Activated T-cell treated with anti-CD3 and anti-CD28 coated beads, Interleukin-2, amount 50 U/mL, for 1 hour (primary cell): ENCODE measurements at regions not wholly inside any gene's neighbourhood (a gene's known extent, or its start where the extent isn't known, plus 50 kb on each side); places are given as distances from the start of the nearest gene placed in this dataset.
"Not testable (repeated sequence)": the region's sequence is repeated elsewhere in the genome, so short reads cannot be mapped to it uniquely, and the experiment has no call there.

Experiments
- DNase-seq: peaks from one replicate; pipeline ENCODE4 v3.0.0-alpha.2; 2020

DNA sequence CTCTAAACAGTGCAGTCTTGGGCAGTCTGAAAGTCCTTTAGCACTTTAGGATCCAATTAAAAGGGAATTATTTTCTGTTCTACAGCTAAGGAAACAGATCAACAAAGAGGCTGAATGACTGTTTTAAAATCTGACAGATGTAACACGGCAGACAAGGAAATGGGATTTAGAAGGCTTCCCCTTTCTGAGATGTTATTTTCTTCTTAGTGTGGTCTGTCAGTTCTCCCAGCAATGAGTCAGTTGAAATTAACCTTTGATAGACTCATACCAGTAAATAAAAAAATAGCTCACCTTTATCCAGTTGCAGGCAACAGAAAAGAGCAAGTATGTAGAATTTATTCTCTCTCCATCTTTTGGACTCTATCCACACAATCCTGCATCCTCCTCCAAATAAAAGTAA, 98.1 kb downstream of the NEDD1 start:
- no peak for DNase-seq

DNA sequence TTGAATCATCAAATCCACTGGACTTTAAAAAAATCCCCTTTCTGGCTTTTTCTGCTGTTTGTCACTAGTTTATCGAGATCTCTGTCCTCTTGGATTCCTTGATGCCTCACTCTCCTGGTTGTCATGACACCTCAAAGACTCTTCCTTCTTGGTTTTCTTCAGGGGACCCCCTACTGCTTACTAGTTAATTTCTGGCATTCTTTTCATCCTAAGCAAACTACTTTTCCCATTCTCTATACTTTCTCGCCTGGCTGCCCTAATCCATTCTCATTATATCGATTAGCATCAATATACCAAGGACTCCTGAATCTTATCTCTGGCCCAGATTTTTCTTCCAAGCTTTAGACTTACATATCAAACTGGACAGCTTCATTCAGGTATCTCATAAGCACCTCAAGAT, 98.6 kb downstream of the NEDD1 start:
- DNase-seq = no peak

DNA sequence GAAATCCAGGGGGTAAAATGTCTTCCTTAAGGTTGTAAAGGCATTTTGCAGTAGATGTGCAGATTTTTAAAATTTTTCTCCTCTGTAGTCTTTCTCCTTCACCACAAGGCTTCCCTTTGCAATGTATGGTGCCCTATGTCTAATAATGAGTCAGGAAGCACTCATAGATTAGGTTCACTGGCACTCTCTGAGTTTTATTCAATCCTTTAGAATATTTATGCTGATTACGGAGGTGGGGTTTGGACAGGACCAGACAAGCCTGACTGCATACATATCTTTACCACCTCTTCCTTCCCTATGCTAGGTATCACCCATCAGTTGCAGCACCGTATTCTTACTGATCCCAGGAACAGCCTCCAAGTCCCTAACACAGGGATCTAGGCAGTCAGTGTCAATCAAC, 99.5 kb downstream of the NEDD1 start:
- no peak for DNase-seq

DNA sequence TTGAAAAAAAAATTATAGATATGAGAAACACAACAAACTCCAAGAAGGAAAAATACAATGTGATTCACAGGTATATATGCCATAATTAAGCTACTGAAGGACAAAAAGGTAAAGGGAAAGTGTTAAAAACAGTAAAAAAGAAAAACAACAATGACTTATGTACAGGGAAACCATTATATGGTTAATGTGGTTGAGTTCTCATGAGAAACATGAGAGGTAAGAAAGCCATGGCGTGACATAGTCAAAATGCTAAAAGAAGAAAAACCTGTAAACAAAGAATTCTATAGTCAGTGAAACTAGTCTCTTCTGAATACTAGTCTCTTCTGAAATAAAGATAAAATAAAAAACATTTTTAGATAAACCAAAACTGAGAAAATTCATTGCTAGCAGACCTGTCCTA, 109.1 kb downstream of the NEDD1 start:
- DNase-seq = no peak

DNA sequence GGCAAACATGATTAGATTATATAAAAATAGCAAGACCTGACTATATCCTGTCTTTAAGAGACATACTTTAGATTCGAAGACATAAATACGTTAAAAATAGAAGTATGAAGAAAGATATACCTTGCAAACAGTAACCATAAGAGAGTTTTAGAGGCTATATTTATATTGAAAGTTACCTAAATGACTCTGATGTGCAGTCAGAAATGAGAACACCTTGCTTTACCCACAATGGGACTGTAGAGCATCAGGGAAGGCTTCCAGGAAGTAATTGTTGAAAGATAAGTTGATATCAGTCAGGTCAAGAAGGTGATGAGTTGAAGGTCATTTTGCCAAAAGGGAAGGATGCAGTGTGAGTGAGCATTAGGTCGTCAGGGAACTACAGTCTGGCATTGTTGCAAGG, 110.2 kb downstream of the NEDD1 start:
- no peak for DNase-seq

DNA sequence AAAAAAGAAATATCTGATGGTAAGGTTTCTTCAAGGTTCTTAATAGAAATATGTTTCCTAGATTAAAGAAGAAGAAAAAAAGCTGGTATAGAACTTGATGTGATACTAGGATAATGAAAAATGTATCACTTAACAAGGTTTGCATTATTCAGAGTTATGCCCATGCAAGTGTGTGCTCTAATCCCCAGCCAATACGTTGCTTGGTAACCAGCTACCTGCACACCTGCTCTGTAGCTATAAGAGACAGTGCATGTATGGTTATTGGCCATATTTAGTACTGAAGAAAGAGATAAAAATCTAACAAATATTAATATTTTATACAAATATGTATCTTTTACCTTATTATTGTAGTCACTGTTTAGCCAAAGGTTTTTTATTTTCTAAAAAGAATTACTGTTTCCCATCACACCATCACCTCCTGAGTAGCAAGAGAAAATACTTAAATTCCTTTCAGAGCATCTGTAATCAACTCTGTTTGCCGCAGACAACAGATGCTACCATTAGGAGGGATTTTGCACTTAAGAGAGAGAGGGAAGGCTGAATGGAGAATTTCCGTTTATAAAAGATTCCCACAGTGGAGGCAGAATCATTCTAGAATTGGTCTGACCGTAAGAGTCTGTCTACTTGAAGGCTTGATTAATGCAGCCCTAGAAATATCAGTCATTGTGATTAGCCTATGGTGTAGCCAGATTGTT, 115.6 kb downstream of the NEDD1 start:
- DNase-seq = no peak

DNA sequence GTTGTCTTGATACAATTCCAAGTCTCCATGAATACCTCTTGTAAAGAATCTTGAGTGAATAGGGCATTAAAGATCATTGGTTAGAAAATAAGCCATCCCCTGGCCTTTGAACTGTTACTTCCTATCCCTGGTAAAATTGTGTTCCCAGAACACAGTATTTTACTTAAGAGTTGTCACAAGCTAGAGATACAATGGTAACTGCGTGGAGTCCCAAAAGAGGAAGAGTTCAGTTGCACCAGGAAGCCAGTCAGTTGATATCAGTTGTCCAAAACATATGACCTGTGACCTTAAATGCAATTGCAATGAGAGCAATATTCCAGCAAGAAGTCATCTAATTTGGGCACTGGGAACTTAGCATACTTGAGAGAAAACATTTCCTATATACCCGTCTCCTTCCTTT, 117.3 kb downstream of the NEDD1 start:
- no peak for DNase-seq

DNA sequence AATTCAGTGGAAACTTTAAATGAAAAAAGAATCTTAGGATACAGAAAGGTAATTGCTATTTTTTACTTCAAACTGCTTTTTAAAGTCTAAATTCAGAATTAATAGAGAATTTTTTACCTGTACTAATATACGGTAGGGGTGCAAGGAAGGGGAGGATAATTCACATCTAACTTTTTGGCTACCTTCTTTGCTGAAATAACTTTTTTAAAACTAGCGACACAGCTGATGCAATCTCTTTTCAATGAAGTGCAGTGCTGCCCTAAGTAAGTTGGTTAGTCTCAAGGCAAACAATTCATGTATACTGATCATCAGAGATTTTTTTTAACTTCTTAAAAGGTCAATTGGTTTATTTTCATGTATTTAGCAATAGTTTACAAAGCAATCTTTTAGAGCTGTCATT, 119.8 kb downstream of the NEDD1 start:
- DNase-seq = no peak

DNA sequence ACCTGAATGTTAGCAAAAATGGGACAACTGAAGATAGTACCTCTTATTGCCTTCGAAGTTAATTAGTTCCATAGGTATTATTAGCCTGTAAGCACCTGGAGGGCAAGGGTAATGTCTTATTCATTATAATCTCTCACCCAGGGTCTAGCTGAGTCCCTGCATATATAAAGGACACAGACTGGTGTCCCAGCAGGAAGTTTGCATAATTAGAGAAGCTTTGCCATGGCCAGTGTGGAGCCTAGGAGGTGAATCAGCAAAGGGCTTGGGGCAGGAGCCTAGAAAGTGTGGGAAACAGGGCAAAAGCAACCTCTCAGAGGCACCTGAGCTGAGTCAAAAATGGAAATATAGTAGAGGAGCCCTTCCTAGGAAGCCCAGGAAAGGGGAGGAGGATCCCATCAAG, 120.4 kb downstream of the NEDD1 start:
- DNase-seq = no peak

DNA sequence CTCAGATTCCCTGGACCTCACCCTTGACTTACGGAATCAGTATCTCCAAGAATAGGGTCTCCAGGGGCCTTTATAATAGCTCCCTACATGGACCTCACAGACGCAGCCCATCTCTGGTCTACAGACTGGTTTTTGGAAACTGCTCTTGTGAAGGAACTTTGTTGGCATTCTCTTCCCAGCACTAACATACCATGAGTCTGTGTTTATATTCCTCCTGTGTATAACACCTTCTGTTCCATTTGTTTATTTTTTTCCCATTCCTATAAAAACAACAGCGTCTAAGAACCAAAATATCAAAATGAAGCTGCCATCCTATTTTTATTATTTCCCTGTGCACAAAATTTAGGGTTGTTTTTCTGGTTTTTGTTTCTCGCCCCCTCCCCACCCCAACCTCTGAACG, 131.1 kb downstream of the NEDD1 start:
- DNase-seq = no peak

DNA sequence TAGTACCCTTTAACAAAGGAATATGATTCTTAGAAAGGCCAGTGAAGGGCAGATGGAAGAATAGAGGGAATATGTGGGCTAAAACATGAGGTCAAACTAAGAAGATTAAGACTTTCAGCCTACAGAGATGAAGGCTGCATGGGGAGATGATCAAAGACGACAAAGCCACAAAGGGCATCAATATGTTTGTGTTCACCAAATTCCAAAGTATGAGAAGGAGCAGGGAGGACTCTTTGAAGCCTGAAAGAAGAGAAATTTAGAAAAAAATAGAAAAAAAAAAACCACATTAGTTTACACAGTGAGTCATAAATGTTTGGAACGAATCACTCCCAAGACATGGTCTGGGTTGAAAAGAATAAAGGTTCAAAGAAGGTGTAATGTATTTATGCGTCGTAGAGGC, 131.8 kb downstream of the NEDD1 start:
- DNase-seq = no peak

DNA sequence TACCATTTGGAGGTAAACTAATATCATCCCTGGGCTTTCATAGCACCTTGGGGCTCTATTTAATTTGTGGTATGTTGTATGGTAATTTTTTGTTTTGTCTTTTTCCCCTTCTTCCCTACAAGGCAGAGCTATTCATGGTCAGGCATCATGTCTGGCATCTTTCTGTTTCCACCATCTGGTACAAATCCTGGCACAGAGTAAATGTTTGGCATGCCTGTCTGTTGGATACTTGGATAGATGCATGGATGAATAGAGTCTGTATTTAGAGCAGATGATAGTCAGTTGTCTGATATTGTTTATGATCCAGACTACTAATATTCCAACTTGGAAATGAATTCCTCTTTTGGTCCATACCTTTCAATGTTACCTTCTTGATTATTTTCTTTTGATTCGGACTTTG, 139.8 kb downstream of the NEDD1 start:
- no peak for DNase-seq

DNA sequence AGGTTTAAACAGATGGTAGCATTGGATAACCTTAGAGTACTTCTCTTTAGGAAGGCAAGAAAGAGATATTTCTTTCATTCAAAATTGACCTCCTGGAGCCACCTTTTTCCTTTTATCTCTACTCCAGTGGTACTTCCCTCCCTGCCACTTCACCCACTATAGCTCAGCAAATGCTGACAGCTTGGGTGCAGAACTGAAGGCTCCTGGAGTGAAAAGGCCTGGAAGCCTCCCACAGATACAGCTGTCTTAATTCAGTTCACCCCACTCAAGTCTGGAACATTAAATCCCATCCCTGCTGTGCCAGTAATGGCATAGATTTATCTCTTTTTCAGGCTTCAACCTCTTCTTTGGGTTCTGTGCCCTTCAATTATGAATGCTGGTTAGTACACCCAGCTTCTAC, 140.3 kb downstream of the NEDD1 start:
- DNase-seq = no peak

DNA sequence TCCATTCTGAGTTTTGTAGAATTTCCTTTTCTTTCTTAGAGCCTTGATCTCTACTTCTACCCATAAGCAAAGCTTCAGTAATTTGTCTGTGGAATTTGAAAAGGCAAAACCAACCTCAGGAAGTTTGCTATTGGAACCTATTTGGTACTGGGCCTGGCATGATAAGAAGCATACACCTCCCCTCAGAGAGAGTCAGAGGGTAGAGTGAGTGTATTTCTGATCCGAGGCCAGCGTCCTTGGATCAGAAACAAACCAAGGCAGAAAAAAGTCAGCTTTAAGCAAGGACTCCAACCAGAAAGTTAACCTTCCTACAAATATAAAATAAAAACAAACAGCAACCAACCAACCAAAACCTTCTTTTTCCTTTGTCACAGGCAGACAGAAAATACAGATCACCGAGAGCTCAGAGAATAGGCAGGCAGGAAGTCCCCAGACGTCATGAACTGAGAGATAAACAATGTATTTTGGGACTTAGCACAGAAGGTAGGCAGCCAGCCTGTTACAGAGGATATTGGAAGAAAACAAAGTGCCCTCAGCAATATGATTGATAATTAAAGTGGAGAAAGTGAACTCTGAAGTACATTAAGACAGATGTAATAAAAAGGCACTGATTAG, 141.5 kb downstream of the NEDD1 start:
- no peak for DNase-seq

DNA sequence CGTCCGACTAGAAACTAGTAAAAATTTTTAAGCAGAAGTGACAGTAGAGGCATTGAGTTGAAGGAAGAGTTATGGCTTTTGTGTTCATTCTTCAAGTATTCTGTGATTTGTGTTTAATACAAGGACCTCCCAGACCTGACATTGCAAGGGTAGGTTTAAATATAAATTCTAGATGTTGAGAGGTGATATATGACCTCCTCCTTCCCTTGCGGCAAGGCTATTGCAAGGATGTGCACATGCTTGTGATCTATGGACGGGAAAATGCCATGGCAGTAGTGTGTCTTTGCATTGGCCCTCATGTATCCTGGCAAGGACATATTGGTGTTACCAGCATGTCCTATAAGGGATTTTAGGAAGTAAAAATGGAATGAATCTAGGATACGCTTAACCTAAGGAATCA, 143.5 kb downstream of the NEDD1 start:
- no peak for DNase-seq

DNA sequence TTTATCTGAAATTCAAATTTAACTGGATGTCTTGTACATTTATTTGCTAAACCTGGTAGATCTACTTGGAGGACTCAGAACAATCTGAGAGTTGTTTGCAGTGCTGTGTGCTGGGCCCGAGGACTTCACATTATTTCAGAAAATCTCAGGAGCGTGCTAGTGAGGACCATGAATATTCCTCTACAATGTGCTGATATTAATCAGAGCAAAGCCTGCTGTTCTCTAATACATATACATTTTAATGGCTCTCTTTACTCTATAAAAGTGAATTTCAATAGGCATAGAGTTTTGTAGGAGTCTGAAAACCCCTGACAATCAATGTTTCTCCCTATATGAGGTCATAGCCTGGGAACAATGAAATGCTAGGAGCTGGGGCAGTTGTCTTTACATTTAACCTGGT, 144.3 kb downstream of the NEDD1 start:
- no peak for DNase-seq

DNA sequence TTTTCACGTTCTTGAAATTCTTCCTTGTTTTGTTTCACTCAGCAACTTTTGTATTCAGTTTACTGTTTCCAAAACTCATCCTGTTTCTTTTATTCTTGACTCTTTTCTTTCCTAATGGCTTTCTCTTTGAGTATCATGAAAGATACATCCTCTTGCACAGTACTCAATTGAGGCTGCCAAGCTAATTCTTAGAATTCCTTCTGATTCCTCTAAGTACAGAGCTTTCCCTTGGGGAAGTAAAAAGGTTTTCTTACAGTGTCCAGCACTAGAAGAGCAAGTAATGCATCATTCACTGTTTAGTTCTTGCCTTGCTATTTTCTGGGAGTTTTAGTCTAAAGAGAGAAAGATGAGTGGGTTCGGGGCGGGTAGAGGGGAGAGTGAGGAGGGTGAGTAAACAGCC, 154.1 kb downstream of the NEDD1 start:
- DNase-seq = no peak

DNA sequence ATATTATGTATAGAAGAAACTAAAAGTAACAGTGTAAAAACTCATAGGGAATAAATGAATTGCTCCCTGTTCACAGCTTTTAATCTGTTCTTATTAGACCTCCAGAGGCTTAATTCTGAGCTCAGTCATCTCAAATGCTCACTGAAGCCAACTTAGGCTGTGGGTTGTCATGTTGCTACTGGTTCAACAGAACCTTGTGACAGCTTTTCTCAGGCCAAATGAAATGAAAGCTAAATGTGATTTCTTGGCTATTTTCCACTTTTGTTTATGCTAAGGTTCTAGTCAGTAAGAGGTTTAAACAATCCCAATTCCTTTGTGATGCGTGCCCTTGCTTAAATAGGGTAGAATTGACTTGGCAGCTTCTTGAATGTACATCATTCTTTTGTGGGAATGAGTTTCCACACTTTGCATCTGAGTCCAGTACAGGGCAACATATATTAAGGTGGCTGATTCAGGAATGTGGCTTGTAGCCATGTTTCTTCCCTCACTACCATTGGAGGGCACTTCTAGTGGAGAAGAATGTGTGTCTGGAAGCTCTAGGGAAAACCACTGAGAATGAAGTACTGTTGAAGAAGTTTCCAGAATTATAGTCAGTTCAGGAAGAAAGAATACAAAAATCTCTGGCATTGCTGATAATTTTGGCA, 156.4 kb downstream of the NEDD1 start:
- DNase-seq = no peak

DNA sequence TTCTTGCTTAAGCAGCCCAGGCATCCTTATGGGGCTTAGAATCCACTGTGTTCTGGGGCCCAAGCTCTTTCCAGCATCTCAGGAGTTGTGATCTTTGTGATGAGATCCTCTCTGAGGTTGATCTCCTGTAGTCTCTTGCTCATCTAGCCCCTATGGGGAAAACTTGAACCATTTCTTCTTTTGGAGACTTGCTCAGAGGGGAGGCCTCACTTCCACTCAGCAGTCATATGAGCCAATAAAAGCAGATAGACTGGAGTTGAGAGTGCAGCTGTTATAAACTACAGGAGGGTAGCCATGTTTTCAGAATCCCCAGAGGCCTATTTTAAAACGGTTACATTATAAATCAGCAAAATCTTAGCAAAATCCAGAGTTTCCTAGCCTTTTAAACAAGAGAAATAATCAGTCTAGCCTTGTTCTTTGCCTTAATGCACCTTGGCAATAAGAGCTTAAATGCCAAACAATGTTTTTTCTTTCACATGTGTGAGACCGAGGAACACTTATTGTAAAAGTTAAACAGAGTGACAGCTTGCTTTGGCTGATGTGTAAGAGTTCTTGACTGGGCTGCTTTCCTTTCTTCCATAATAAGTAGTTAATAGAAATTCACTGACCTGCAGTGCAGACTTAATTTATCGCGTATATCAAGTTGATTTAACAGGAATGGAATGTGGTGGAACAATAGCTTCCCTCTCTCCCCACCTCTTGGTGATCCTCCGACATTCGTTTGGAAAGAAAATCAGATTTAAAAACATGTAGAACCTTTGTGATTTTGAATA, 168.3 kb downstream of the NEDD1 start:
- no peak for DNase-seq

DNA sequence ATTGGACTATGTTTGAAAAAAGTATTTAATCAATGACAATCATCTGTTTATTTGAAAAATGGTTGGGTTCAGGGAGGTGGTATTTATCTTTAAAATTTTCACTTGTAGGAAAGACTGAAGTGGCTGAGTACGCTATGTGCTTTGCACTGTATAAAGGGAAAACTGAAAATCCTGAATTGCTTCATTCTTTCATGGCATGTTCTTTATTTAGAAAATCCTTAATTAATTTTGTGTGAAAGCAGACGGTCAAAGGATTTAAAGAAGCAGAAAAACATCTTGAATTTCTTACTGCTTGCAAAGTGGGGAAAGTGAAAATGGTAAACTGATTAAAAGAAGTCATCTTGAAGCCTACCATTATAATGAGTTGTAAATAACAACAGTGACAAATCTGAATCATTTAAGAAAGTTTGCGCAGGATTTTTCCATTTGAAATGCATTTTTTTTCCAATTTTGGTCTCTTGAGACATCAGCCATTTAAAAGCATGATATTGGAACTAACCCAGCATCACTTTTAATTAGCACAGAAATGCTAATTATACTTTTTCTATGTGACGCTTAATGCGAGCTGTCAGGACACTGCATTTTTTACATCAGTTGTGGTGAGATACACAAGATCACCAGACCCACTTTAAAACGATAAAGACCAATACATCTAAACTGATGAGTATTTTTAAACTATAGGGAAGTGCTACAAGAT, 169.0 kb downstream of the NEDD1 start:
- DNase-seq = no peak

DNA sequence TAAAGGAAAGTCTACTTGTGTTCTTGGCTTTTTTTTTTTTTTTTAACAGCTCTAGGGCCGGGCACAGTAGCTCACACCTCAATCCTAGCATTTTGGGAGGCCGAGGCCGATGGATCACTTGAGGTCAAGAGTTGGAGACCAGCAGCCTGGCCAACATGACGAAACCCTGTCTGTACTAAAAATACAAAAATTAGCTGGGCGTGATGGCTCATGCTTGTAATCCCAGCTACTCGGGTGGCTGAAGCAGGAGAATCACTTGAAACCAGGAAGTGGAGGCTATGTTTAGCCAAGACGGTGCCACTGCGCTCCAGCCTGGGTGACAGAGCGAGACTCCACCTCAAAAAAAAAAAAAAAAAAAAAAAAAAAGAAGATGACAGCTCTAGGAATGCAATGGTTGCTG, 169.9 kb downstream of the NEDD1 start:
- DNase-seq = not testable (repeated sequence)

DNA sequence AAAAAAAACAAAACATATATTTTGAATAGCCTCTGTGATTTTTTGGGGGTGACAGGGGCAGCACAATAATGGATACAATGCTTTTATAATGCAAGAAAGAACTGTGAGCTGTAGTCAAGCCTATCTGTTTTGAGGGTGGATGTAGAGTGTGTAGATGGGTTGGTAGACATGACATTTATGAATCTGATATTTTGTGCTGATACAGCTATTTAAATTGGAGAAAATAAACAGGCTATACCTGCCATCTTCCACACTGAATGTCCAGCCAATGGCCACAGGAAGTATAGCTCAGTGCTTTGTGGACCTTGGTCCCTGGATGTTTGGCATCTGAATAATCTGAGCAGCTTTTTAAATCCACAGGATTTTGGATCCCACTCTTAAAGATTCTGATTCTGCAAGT, 175.0 kb downstream of the NEDD1 start:
- no peak for DNase-seq

DNA sequence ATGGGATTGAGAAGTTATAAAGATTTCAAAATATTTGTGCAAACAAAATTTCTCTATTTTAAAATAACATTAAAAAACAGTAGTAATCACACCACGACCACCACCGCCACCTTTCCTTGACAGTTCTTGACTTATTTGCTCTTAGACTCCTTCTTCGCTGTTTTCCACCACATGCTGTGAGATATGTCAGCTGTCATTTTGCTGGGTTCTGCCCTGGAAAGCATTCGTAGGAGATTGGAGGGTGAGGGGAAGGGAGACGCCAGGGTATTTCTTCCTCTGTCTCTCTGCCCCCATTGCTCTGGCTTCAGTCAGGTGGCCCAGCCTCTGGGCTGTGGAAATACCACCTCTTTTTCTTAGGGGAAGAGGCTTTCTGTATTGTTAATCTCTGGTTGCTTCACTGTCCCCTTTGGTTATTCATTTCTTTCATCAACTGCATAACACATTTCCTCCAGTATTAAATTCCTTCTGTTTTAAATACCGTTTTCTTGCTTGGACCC, 186.2 kb downstream of the NEDD1 start:
- no peak for DNase-seq
